GM12878 (cell line): ENCODE measurements at regions not wholly inside any gene's neighbourhood (a gene's known extent, or its start where the extent isn't known, plus 50 kb on each side); places are given as distances from the start of the nearest gene placed in this dataset.

Experiments used
- ATAC-seq: fragments of 200-7000 bp; cut with Tn5 transposase; 3 replicates; pipeline ENCODE4 v1.9.1; 2020; ENCODE audit warnings: mild to moderate bottlenecking, moderate library complexity
- BruUV-seq: library from RNA; stranded (reverse); fragments of 400-500 nt; replicated peaks from 2 replicates; lab custom pipeline; 2021; lab: Mats Ljungman, UMichigan
- CTCF ChIA-PET: fragments of 300-600 bp; sonication (Branson Sonifier 250); formaldehyde crosslinking; extraction: SDS; loops from one replicate; lab custom pipeline; 2021; ENCODE audit warnings: inconsistent platforms; lab: Yijun Ruan, JAX
- POLR2A ChIA-PET: fragments of 350-600 bp; formaldehyde crosslinking; extraction: SDS; loops from one replicate; lab custom pipeline; 2021; ENCODE audit warnings: inconsistent platforms; lab: Charles Lee
- RAD21 ChIA-PET: fragments of 300-600 bp; sonication (Branson Sonifier 250); formaldehyde crosslinking; loops from one replicate; lab custom pipeline; 2023; ENCODE audit warnings: antibody characterized with exemption; ENCODE audit not compliant: unreplicated experiment; lab: Charles Lee
- SMC1A ChIA-PET: fragments of 300-600 bp; sonication (Branson Sonifier 250); formaldehyde crosslinking; loops from one replicate; lab custom pipeline; 2023; ENCODE audit not compliant: unreplicated experiment, uncharacterized antibody; lab: Charles Lee
- DNase-seq: peaks from one replicate; pipeline ENCODE4 v3.0.0-alpha.2; 2011; ENCODE audit warnings: low read depth, low spot score
- FAIRE-seq: peaks from 3 replicates; lab custom pipeline; 2011; peaks lifted over from hg19 to GRCh38; lab: Jason Lieb, UNC
- H2AFZ ChIP-seq: 2 replicates; pipeline ENCODE4 v1.6.0; 2011; ENCODE audit warnings: low read depth, low read length, control low read depth; ENCODE audit not compliant: control insufficient read depth
- H3K27ac ChIP-seq: 2 replicates; pipeline ENCODE4 v1.5.1; 2011; ENCODE audit warnings: control low read depth; ENCODE audit not compliant: control insufficient read depth, insufficient read depth
- H3K27me3 ChIP-seq, 2 experiments: replicated peaks in 1 of 2; 2 replicates each; pipeline versions ENCODE4 v1.6.0 to v1.6.1; 2011; ENCODE audit warnings: low read length in 1 of 2; ENCODE audit not compliant: control insufficient read depth in 2 of 2, insufficient read depth in 2 of 2
- H3K36me3 ChIP-seq, 2 experiments: 2 replicates each; pipeline ENCODE4 v1.5.1; 2011; ENCODE audit warnings: low read length in 1 of 2; ENCODE audit not compliant: control insufficient read depth in 2 of 2, insufficient read depth in 2 of 2
- H3K4me1 ChIP-seq: 2 replicates; pipeline ENCODE4 v1.6.1; 2011; ENCODE audit warnings: mild to moderate bottlenecking, low read length, moderate library complexity, mixed read lengths; ENCODE audit not compliant: control insufficient read depth, insufficient read depth
- H3K4me2 ChIP-seq: 2 replicates; pipeline ENCODE4 v1.6.0; 2011; ENCODE audit warnings: control low read depth; ENCODE audit not compliant: control insufficient read depth, insufficient read depth
- H3K4me3 ChIP-seq: fragments of 200-600 bp; sonication (generic); 2 replicates; pipeline ENCODE4 v1.5.1; 2016
- H3K79me2 ChIP-seq: 2 replicates; pipeline ENCODE4 v1.6.0; 2011; ENCODE audit warnings: low read length; ENCODE audit not compliant: control insufficient read depth, insufficient read depth
- H3K9ac ChIP-seq: 2 replicates; pipeline ENCODE4 v1.8.0; 2011; ENCODE audit warnings: low read length, control low read depth, mixed read lengths; ENCODE audit not compliant: control insufficient read depth, insufficient read depth
- H3K9me3 ChIP-seq: replicated peaks from 3 replicates; pipeline ENCODE4 v1.5.1; 2011; ENCODE audit warnings: mild to moderate bottlenecking, low read length; ENCODE audit not compliant: control insufficient read depth, insufficient read depth
- H4K20me1 ChIP-seq: 2 replicates; pipeline ENCODE4 v1.6.0; 2011; ENCODE audit not compliant: control insufficient read depth, insufficient read depth
- BMI1 ChIP-seq: fragments of 450-650 bp; IDR thresholded peaks from 2 replicates; pipeline ENCODE4 v1.6.1; 2016; ENCODE audit warnings: mild to moderate bottlenecking, moderate library complexity, borderline replicate concordance
- BRCA1 ChIP-seq: IDR thresholded peaks from 2 replicates; pipeline ENCODE4 v1.6.1; 2011; ENCODE audit warnings: low read depth, low read length, improper control_type of control experiment
- DPF2 ChIP-seq: fragments of 450-650 bp; IDR thresholded peaks from 2 replicates; pipeline ENCODE4 v1.6.1; 2017; ENCODE audit warnings: mild to moderate bottlenecking
- EED ChIP-seq: sonication (generic); IDR thresholded peaks from 2 replicates; pipeline ENCODE4 v1.6.1; 2016; ENCODE audit warnings: antibody characterized with exemption, low read depth
- GATAD2B ChIP-seq: fragments of 450-650 bp; conservative IDR thresholded peaks from 2 replicates; pipeline ENCODE4 v1.6.1; 2017; ENCODE audit warnings: low read depth, mild to moderate bottlenecking, moderate library complexity
- JUND ChIP-seq: IDR thresholded peaks from 2 replicates; pipeline ENCODE4 v1.6.1; 2012; ENCODE audit warnings: low read depth, mild to moderate bottlenecking, low read length, improper control_type of control experiment, moderate library complexity
- LARP7 ChIP-seq: fragments of 450-650 bp; IDR thresholded peaks from 2 replicates; pipeline ENCODE4 v1.6.1; 2017; ENCODE audit warnings: mild to moderate bottlenecking
- SREBF1 ChIP-seq: IDR thresholded peaks from 2 replicates; pipeline ENCODE4 v1.6.1; 2012; ENCODE audit warnings: mild to moderate bottlenecking, low read length
- SRF ChIP-seq, 2 experiments: IDR thresholded peaks; 2 replicates each; pipeline ENCODE4 v1.6.1; 2011; ENCODE audit warnings: low read depth in 2 of 2, low read length in 2 of 2, mild to moderate bottlenecking in 1 of 2, moderate library complexity in 1 of 2
- TARDBP ChIP-seq: IDR thresholded peaks from 2 replicates; pipeline ENCODE4 v1.6.1; 2016; ENCODE audit warnings: borderline replicate concordance
- ZNF217 ChIP-seq: fragments of 450-650 bp; IDR thresholded peaks from 2 replicates; pipeline ENCODE4 v1.6.1; 2017; ENCODE audit warnings: antibody characterized with exemption, mild to moderate bottlenecking
- ZNF622 ChIP-seq: fragments of 450-650 bp; IDR thresholded peaks from 2 replicates; pipeline ENCODE4 v1.6.1; 2017; ENCODE audit warnings: mild to moderate bottlenecking, inconsistent platforms
- whole genome bisulfite sequencing: methylation state at CpG from one replicate; pipeline ENCODE4 v1.1.6; 2016; ENCODE audit warnings: low lambda C conversion rate; ENCODE audit not compliant: insufficient replicate concordance, insufficient coverage; ENCODE audit errors: missing lambda C conversion rate; 5-methylcytosine and 5-hydroxymethylcytosine counted together
- in situ Hi-C: fragments of 300-500 bp; cut with MboI; formaldehyde crosslinking; loops from 9 replicates; pipeline ENCODE4 v1.14.3; 2018; ENCODE audit warnings: mixed read lengths
- intact Hi-C: fragments of 100-400 bp; cut with micrococcal nuclease; formaldehyde crosslinking; loops from one replicate; pipeline ENCODE4 v1.14.2; 2022; ENCODE audit not compliant: unreplicated experiment
- TF ChIP-seq, protein P1 (sequence below): IDR thresholded peaks from 2 replicates; pipeline ENCODE4 v1.6.1; 2012; ENCODE audit warnings: low read depth, low read length, improper control_type of control experiment
- TF ChIP-seq, protein P2 (sequence below): fragments of 450-650 bp; formaldehyde crosslinking; IDR thresholded peaks from 2 replicates; pipeline ENCODE4 v1.4.0; 2022; ENCODE audit warnings: mild to moderate bottlenecking, moderate library complexity

DNA sequence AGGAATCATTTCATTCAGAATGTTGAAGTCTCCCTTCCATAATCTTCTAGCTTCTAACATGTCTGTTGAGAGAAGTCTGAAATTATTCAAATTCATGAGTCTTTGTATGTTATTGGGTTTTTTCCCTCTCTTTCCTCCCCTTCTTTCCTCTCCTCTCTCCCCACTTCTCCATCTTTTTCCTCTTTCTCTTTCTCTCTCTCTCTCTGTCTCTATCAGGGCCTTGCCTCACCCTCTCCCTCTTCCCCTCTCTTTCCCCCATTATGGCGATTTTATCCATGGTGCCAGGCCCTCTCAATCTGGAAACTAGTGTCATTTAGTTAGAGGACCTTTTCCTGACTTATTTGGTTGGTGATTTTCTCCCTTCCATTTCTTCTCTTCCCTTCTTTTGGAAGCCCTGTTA, 147.3 kb downstream of the SST start:
- H3K4me3 ChIP-seq, result no peak overlapping the region
- H3K4me2 ChIP-seq, result no peak overlapping the region
- no peak overlapping the region for H2AFZ ChIP-seq
- no peaks in the 10 kb centered on the region for H3K9me3 ChIP-seq
- no peak for ATAC-seq
- CTCF ChIA-PET, result interaction anchor here (1.7 kb wide), 1 partner anchor 204 kb away, joined by 5 read pairs; no protein-coding TSS in a partner anchor
- TF ChIP-seq JUND (no peak), SREBF1 (no peak), SRF (IDR thresholded peaks at IDR 0.05; ENCODE audit: low read depth in 2 of 2, low read length in 2 of 2) (no peak), BRCA1 (no peak), EED (no peak), DPF2 (no peak)
- intact Hi-C loops, result no loop called here
- DNase-seq, result no peak
- no peaks in the 10 kb centered on the region for H3K79me2 ChIP-seq
- no peaks in the 10 kb centered on the region; a peak in 2 of 4 replicates for H3K27me3 ChIP-seq
- H4K20me1 ChIP-seq, result no peaks in the 10 kb centered on the region
- 0% methylated on average over 1 of the region's 1 CpG for WGBS
- in situ Hi-C loops, result no loop called here
- no peak overlapping the region for H3K27ac ChIP-seq
- POLR2A ChIA-PET, result no interaction called here
- RAD21 ChIA-PET, result no interaction called here
- no peaks in the 10 kb centered on the region for H3K36me3 ChIP-seq
- SMC1A ChIA-PET, result no interaction called here
- no peak overlapping the region for H3K9ac ChIP-seq
- no peak for FAIRE-seq
- no peaks in the 10 kb centered on the region for H3K4me1 ChIP-seq
- BruUV-seq, result no TSS peak

DNA sequence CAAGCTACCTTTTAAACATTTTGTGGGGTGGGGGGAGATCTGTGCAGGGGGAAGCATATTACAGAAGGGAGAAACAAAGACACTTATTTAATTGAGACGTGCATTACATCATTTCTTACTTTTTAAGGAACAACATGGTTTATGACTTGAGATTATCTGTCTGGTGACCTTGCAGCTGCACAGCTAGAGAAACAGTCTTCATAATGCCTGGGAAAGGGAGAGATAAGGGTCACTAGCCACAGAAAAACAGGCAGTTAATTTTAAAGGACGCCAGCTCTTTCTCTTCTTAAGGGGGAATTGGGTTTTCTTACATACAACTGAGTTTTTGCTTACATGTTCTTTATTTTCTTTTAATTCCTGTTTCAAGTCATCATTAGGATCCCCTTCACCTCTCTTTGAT, 147.9 kb downstream of the SST start:
- H3K4me3 ChIP-seq, result no peak overlapping the region
- ChIA-PET RAD21 (no interaction called here), SMC1A (no interaction called here), CTCF (no interaction called here), POLR2A (interaction anchor here (0.7 kb wide), 1 partner anchor 236 kb away, joined by 3 read pairs; no protein-coding TSS in a partner anchor)
- BruUV-seq, result no TSS peak
- no peak overlapping the region for H3K4me2 ChIP-seq
- no peak overlapping the region for H3K9ac ChIP-seq
- H3K27ac ChIP-seq, result no peak overlapping the region
- in situ Hi-C loops (no loop called here), intact Hi-C loops (no loop called here)
- TF ChIP-seq, protein P1, sequence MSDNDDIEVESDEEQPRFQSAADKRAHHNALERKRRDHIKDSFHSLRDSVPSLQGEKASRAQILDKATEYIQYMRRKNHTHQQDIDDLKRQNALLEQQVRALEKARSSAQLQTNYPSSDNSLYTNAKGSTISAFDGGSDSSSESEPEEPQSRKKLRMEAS, result no peak
- TF ChIP-seq TARDBP, result no peak
- TF ChIP-seq, protein P2, sequence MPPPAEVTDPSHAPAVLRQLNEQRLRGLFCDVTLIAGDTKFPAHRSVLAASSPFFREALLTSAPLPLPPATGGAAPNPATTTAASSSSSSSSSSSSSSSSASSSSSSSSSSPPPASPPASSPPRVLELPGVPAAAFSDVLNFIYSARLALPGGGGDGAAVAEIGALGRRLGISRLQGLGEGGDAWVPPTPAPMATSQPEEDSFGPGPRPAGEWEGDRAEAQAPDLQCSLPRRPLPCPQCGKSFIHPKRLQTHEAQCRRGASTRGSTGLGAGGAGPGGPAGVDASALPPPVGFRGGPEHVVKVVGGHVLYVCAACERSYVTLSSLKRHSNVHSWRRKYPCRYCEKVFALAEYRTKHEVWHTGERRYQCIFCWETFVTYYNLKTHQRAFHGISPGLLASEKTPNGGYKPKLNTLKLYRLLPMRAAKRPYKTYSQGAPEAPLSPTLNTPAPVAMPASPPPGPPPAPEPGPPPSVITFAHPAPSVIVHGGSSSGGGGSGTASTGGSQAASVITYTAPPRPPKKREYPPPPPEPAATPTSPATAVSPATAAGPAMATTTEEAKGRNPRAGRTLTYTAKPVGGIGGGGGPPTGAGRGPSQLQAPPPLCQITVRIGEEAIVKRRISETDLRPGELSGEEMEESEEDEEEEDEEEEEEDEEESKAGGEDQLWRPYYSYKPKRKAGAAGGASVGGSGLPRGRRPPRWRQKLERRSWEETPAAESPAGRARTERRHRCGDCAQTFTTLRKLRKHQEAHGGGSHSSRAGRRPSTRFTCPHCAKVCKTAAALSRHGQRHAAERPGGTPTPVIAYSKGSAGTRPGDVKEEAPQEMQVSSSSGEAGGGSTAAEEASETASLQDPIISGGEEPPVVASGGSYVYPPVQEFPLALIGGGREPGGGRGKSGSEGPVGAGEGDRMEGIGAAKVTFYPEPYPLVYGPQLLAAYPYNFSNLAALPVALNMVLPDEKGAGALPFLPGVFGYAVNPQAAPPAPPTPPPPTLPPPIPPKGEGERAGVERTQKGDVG (CRISPR knock-in tag), result no peak
- TF ChIP-seq ZNF217, result no peak
- TF ChIP-seq BMI1, result no peak
- TF ChIP-seq ZNF622, result no peak
- TF ChIP-seq EED, result no peak
- no peak for TF ChIP-seq LARP7
- TF ChIP-seq GATAD2B, result no peak
- no peaks in the 10 kb centered on the region for H3K79me2 ChIP-seq
- H4K20me1 ChIP-seq, result no peaks in the 10 kb centered on the region
- H2AFZ ChIP-seq, result no peak overlapping the region
- no peaks in the 10 kb centered on the region for H3K4me1 ChIP-seq
- H3K9me3 ChIP-seq, result no peaks in the 10 kb centered on the region
- FAIRE-seq (no peak), ATAC-seq (no peak), DNase-seq (no peak)
- WGBS, result 0% methylated on average over 2 of the region's 2 CpGs
- no peaks in the 10 kb centered on the region for H3K36me3 ChIP-seq
- no peaks in the 10 kb centered on the region; a peak in 2 of 4 replicates for H3K27me3 ChIP-seq
